ENCODE measurements at regions not wholly inside any gene's neighbourhood (a gene's known extent, or its start where the extent isn't known, plus 50 kb on each side); places are given as distances from the start of the nearest gene placed in this dataset.

DNA sequence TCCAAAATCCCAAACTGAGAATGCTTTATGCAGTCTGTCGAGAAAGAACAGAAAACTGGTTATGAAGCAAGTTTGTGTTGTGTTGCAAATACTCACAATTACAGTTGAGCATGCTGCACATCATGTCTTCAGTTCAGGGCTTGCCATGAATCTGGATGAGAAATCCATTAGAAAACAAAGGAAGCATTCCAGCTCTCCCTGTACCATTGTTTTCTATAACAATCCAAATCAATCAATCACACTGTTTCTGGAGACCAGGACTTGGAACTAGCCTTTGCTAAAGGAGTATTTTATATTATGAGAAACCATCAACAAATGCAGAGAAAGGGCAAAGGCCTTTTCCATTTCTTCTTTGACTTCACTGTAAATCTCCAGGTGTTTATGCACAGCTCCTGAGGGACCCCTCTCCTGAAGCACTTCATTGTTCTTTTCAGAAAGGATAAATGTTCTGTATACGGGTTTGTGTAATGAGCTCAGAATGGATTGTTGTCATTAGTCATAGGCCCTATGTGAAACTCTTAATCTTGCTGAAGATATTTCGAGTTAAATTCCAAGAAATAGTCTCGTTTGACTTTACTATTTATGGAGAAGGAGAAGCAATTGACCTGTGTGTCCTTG, 364.7 kb upstream of the POM121L12 start:
- Mint-ChIP-seq H3K27me3 (ENCODE audit: low read depth) (no peaks in the 10 kb centered on the region), H3K9me3 (peaks cover 10% of the 10 kb centered on the region), H3K36me3 (ENCODE audit: insufficient read depth) (no peaks in the 10 kb centered on the region), H3K4me1 (ENCODE audit: low read depth) (no peaks in the 10 kb centered on the region), H3K4me3 (no peak overlapping the region)
- no peak for DNase-seq
- ATAC-seq, result no peak

DNA sequence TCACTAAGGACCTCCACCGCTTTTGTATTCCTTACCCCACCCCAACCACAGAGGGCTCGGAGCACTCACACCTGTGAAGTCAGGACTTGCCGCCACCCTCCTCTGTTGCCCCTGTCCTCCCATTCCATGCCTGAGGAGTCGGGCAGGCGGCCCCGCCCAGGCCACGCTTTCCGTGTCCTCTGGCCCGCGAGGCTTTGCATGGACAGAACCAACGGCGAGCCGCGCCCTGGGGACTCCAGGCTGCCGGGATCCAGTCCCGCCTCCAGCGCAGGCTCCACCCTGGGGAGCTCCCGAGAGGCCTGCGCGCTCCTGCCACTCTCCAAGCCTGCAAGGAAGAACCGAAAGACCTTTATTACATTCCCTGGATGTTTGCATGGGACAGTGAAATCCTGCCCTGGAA, 366.4 kb upstream of the POM121L12 start:
- Mint-ChIP-seq H3K36me3 (ENCODE audit: insufficient read depth) (no peaks in the 10 kb centered on the region), H3K9me3 (peaks cover 13% of the 10 kb centered on the region), H3K27me3 (ENCODE audit: low read depth) (no peaks in the 10 kb centered on the region), H3K4me3 (no peak overlapping the region), H3K4me1 (ENCODE audit: low read depth) (no peaks in the 10 kb centered on the region)
- ATAC-seq (no peak), DNase-seq (no peak)

GRCh38 chr7:52668435-52668834, 367.0 kb upstream of the POM121L12 start:
- no peak for DNase-seq

DNA sequence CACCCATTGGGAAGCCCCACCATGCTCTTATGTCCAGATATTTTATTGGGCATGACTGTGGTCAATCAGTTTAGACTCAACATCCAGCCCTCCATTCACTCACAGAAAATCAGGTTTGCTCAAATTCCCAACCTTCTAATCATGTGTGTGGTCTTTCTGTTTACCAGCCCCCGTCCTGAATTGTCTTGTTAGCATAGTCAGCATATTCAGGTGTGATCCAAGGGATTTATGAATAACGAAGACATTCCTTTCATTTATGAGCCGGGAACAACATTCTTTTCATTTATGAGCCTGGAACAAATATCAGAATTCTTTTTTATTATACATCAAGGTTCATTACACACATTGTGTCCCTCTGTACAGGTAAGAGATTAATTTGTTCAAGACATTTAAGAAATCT, 376.3 kb upstream of the POM121L12 start:
- peaks cover 18% of the 10 kb centered on the region for H3K9me3 Mint-ChIP-seq
- H3K27me3 Mint-ChIP-seq (ENCODE audit: low read depth), result no peaks in the 10 kb centered on the region
- no peak for ATAC-seq
- H3K36me3 Mint-ChIP-seq (ENCODE audit: insufficient read depth), result no peaks in the 10 kb centered on the region
- no peak overlapping the region for H3K4me3 Mint-ChIP-seq
- no peaks in the 10 kb centered on the region for H3K4me1 Mint-ChIP-seq (ENCODE audit: low read depth)
- DNase-seq, result no peak

More at GRCh38 chr7:52668435-52668834, 367.0 kb upstream of the POM121L12 start:
- no peaks in the 10 kb centered on the region for H3K4me1 Mint-ChIP-seq (ENCODE audit: low read depth)
- H3K27me3 Mint-ChIP-seq (ENCODE audit: low read depth), result no peaks in the 10 kb centered on the region
- H3K9me3 Mint-ChIP-seq, result peaks cover 13% of the 10 kb centered on the region
- ATAC-seq, result no peak
- no peak overlapping the region for H3K4me3 Mint-ChIP-seq
- H3K36me3 Mint-ChIP-seq (ENCODE audit: insufficient read depth), result no peaks in the 10 kb centered on the region

GRCh38 chr7:52656098-52656497, 379.3 kb upstream of the POM121L12 start:
- DNase-seq, result no peak
- Mint-ChIP-seq H3K36me3 (ENCODE audit: insufficient read depth) (no peaks in the 10 kb centered on the region), H3K4me3 (no peak overlapping the region), H3K9me3 (peaks cover 26% of the 10 kb centered on the region), H3K4me1 (ENCODE audit: low read depth) (no peaks in the 10 kb centered on the region), H3K27me3 (ENCODE audit: low read depth) (no peaks in the 10 kb centered on the region)
- ATAC-seq, result no peak

GRCh38 chr7:52652621-52653020, 382.8 kb upstream of the POM121L12 start:
- no peaks in the 10 kb centered on the region for H3K27me3 Mint-ChIP-seq (ENCODE audit: low read depth)
- H3K9me3 Mint-ChIP-seq, result peaks cover 11% of the 10 kb centered on the region

DNA sequence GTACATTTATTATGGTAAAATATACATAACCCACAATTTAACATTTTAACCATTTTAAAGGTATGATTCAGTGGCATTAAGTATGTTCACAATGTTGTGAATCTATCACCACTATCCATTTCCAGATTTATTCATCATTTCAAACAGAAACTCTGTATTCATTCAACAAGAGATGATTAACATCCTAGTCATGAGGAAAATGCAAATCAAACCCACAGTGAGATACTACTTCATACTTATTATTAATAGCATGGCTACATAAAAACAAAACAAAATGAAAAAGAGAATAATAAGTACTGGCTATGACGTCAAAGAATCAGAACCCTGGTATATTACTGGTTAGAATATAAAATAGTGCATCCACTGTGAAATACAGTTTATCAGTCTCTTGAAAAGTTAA, 386.6 kb upstream of the POM121L12 start:
- DNase-seq (no peak), ATAC-seq (no peak)
- H3K27me3 Mint-ChIP-seq (ENCODE audit: low read depth), result no peaks in the 10 kb centered on the region
- peaks cover 15% of the 10 kb centered on the region for H3K9me3 Mint-ChIP-seq
- H3K4me3 Mint-ChIP-seq, result no peak overlapping the region
- no peaks in the 10 kb centered on the region for H3K36me3 Mint-ChIP-seq (ENCODE audit: insufficient read depth)
- H3K4me1 Mint-ChIP-seq (ENCODE audit: low read depth), result no peaks in the 10 kb centered on the region

More at GRCh38 chr7:52652621-52653020, 382.8 kb upstream of the POM121L12 start:
- no peaks in the 10 kb centered on the region for H3K4me1 Mint-ChIP-seq (ENCODE audit: low read depth)
- no peaks in the 10 kb centered on the region for H3K36me3 Mint-ChIP-seq (ENCODE audit: insufficient read depth)
- H3K4me3 Mint-ChIP-seq, result no peak overlapping the region
- ATAC-seq (no peak), DNase-seq (no peak)

GRCh38 chr7:52647046-52647445, 388.4 kb upstream of the POM121L12 start:
- Mint-ChIP-seq H3K4me3 (no peak overlapping the region), H3K4me1 (ENCODE audit: low read depth) (no peaks in the 10 kb centered on the region), H3K9me3 (peaks cover 9% of the 10 kb centered on the region), H3K36me3 (ENCODE audit: insufficient read depth) (no peaks in the 10 kb centered on the region), H3K27me3 (ENCODE audit: low read depth) (no peaks in the 10 kb centered on the region)
- ATAC-seq (no peak), DNase-seq (no peak)

GRCh38 chr7:52639981-52640380, 395.5 kb upstream of the POM121L12 start:
- Mint-ChIP-seq H3K4me1 (ENCODE audit: low read depth) (no peaks in the 10 kb centered on the region), H3K27me3 (ENCODE audit: low read depth) (no peaks in the 10 kb centered on the region), H3K4me3 (no peak overlapping the region), H3K9me3 (peaks cover 25% of the 10 kb centered on the region), H3K36me3 (ENCODE audit: insufficient read depth) (no peaks in the 10 kb centered on the region)
- DNase-seq (no peak), ATAC-seq (no peak)

- Mint-ChIP-seq H3K9me3 (peaks cover 27% of the 10 kb centered on the region), H3K4me1 (ENCODE audit: low read depth) (no peaks in the 10 kb centered on the region), H3K27me3 (ENCODE audit: low read depth) (no peaks in the 10 kb centered on the region), H3K36me3 (ENCODE audit: insufficient read depth) (no peaks in the 10 kb centered on the region), H3K4me3 (no peak overlapping the region)
- ATAC-seq (no peak), DNase-seq (no peak)
These were observed 396.3 kb upstream of the POM121L12 start for GRCh38 chr7:52639126-52639525.

DNA sequence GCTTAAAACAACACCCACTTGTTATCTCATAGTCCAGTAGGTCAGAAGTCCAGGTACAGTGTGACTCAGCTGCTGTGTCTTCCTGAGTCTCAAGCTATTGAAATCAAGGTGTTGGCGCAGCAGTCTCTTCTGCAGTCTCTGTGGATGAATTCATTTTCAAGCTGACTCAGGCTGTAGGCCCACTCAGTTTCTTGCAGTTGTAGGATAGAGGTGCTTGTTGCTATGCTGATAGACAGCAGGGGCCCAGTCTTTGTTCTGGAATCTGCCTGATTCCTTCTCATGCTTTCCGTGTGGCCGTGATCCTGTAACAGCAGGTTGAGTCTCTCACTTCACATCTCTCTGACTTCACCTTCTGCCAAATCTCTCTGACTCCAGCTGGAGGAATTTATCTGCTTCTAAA, 400.4 kb upstream of the POM121L12 start:
- no peaks in the 10 kb centered on the region for H3K27me3 Mint-ChIP-seq (ENCODE audit: low read depth)
- no peak for DNase-seq
- no peak overlapping the region for H3K4me3 Mint-ChIP-seq

DNA sequence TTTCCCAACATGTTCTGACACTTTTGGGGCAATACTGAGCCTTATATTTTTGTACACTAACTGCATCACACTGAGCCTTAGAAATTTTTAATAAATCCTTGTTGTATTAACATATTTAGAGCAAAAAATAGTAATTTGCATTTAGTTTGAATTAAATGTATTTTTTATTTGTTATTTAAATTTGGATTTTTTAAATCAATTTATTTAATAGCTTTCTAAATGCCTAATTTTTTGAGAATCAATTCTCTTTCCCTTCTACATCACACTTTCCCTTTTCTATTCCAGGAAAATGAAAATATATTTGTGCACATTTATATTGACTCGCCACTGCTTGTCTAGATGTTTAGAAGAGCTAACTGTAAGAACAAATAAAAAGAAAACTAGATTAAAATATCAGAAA, 414.6 kb upstream of the POM121L12 start:
- H3K4me1 Mint-ChIP-seq (ENCODE audit: low read depth), result no peaks in the 10 kb centered on the region
- H3K27me3 Mint-ChIP-seq (ENCODE audit: low read depth), result no peaks in the 10 kb centered on the region
- DNase-seq (no peak), ATAC-seq (no peak)
- no peaks in the 10 kb centered on the region for H3K36me3 Mint-ChIP-seq (ENCODE audit: insufficient read depth)
- peaks cover 11% of the 10 kb centered on the region for H3K9me3 Mint-ChIP-seq
- no peak overlapping the region for H3K4me3 Mint-ChIP-seq

More for the DNA sequence above, 400.4 kb upstream of the POM121L12 start:
- H3K9me3 Mint-ChIP-seq, result peaks cover 44% of the 10 kb centered on the region
- no peaks in the 10 kb centered on the region for H3K4me1 Mint-ChIP-seq (ENCODE audit: low read depth)
- H3K36me3 Mint-ChIP-seq (ENCODE audit: insufficient read depth), result no peaks in the 10 kb centered on the region
- no peak for ATAC-seq

GRCh38 chr7:52616552-52616951, 418.9 kb upstream of the POM121L12 start:
- DNase-seq (no peak), ATAC-seq (no peak)
- no peak overlapping the region for H3K4me3 Mint-ChIP-seq
- H3K9me3 Mint-ChIP-seq, result peaks cover 21% of the 10 kb centered on the region
- no peaks in the 10 kb centered on the region for H3K36me3 Mint-ChIP-seq (ENCODE audit: insufficient read depth)
- H3K27me3 Mint-ChIP-seq (ENCODE audit: low read depth), result no peaks in the 10 kb centered on the region
- H3K4me1 Mint-ChIP-seq (ENCODE audit: low read depth), result no peaks in the 10 kb centered on the region

GRCh38 chr7:52615021-52615695, 420.3 kb upstream of the POM121L12 start:
- Mint-ChIP-seq H3K27me3 (ENCODE audit: low read depth) (no peaks in the 10 kb centered on the region), H3K9me3 (peaks cover 25% of the 10 kb centered on the region), H3K36me3 (ENCODE audit: insufficient read depth) (no peaks in the 10 kb centered on the region), H3K4me3 (no peak overlapping the region), H3K4me1 (ENCODE audit: low read depth) (no peaks in the 10 kb centered on the region)
- no peak for DNase-seq
- ATAC-seq, result no peak

DNA sequence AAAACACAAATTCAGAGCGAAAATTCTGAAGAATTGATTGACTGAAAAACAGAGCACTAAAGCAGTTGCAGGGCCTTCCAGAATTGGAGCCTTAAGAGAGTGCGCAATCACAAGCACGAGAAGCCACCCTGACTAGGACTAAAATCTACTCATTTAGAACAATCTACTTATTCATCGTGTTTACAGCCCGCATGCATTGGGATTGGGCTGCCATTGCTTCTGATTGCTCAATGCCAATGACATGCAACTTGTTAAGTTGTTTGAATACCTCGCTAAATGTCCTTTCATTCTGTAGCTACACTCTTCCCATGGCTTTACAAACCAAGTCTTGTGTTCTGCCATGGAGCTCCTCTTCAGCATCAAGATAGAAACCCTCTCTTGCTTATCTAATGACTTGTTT, 425.9 kb upstream of the POM121L12 start:
- no peaks in the 10 kb centered on the region for H3K36me3 Mint-ChIP-seq (ENCODE audit: insufficient read depth)
- H3K4me1 Mint-ChIP-seq (ENCODE audit: low read depth), result no peaks in the 10 kb centered on the region
- peaks cover 19% of the 10 kb centered on the region for H3K9me3 Mint-ChIP-seq

More for the DNA sequence above, 425.9 kb upstream of the POM121L12 start:
- DNase-seq (no peak), ATAC-seq (no peak)
- Mint-ChIP-seq H3K4me3 (no peak overlapping the region), H3K27me3 (ENCODE audit: low read depth) (no peaks in the 10 kb centered on the region)

Data from activated T-cell treated with anti-CD3 and anti-CD28 coated beads, Interleukin-2, amount 50 U/mL, for 4 hours (primary cell).